ENCODE measurements at regions not wholly inside any gene's neighbourhood (a gene's known extent, or its start where the extent isn't known, plus 50 kb on each side); places are given as distances from the start of the nearest gene placed in this dataset.

- TF ChIP-seq CTCF (IDR thresholded peaks at IDR 0.05) (no peak), USF2 (IDR thresholded peaks at IDR 0.05; ENCODE audit: borderline replicate concordance, low read depth, low read length) (no peak), POLR2AphosphoS5 (IDR thresholded peaks at IDR 0.05; ENCODE audit: low read depth, low read length) (no peak), RXRA (IDR thresholded peaks at IDR 0.05; ENCODE audit: borderline replicate concordance, low read depth) (no peak), RFX5 (IDR thresholded peaks at IDR 0.05; ENCODE audit: low read length) (no peak), FOXM1 (IDR thresholded peaks at IDR 0.05; ENCODE audit: low read depth) (no peak), PBX3 (IDR thresholded peaks at IDR 0.05) (no peak), NRF1 (IDR thresholded peaks at IDR 0.05; ENCODE audit: low read depth, low read length) (no peak), RAD21 (IDR thresholded peaks at IDR 0.05; ENCODE audit: low read length) (no peak), REST (IDR thresholded peaks at IDR 0.05; ENCODE audit: low read depth, low read length) (no peak), FOXJ3 (CRISPR knock-in tag; IDR thresholded peaks at IDR 0.05) (no peak), SMC3 (IDR thresholded peaks at IDR 0.05; ENCODE audit: low read depth, low read length) (no peak), YY1 (IDR thresholded peaks at IDR 0.05; ENCODE audit: low read depth) (no peak), SIN3A (IDR thresholded peaks at IDR 0.05; ENCODE audit: borderline replicate concordance, low read depth, low read length) (no peak)
These were observed 123.0 kb downstream of the WT1 start for GRCh38 chr11:32312206-32312817.
